ENCODE measurements at regions not wholly inside any gene's neighbourhood (a gene's known extent, or its start where the extent isn't known, plus 50 kb on each side); places are given as distances from the start of the nearest gene placed in this dataset.

- intact Hi-C loops (cut with DNase I), result no loop called here
- TF ChIP-seq POLR2A (IDR thresholded peaks at IDR 0.05) (no peak), CTCF (IDR thresholded peaks at IDR 0.05) (no peak), POLR2AphosphoS5 (IDR thresholded peaks at IDR 0.05; ENCODE audit: insufficient read depth in 1 of 2, low read depth in 1 of 2) (no peak)
- Histone ChIP-seq H3K4me1 (no peaks in the 10 kb centered on the region), H3K36me3 (no peaks in the 10 kb centered on the region), H3K4me3 (no peak overlapping the region), H3K27ac (no peak overlapping the region), H3K27me3 (no peaks in the 10 kb centered on the region), H3K9me3 (no peaks in the 10 kb centered on the region)
- no peak for DNase-seq (ENCODE audit: extremely low spot score in 2 of 2)
Observed at GRCh38 chr1:110787328-110788071, 85.4 kb upstream of the CD53 start.

GRCh38 chr1:110786802-110787327 is 86.1 kb upstream of the CD53 start:
- intact Hi-C loops (cut with DNase I), result no loop called here
- Histone ChIP-seq H3K9me3 (no peaks in the 10 kb centered on the region), H3K4me1 (no peaks in the 10 kb centered on the region), H3K4me3 (no peak overlapping the region), H3K27ac (no peak overlapping the region), H3K36me3 (no peaks in the 10 kb centered on the region), H3K27me3 (no peaks in the 10 kb centered on the region)
- no peak for DNase-seq (ENCODE audit: extremely low spot score in 2 of 2)
- TF ChIP-seq POLR2A (IDR thresholded peaks at IDR 0.05) (no peak), CTCF (IDR thresholded peaks at IDR 0.05) (no peak), POLR2AphosphoS5 (IDR thresholded peaks at IDR 0.05; ENCODE audit: insufficient read depth in 1 of 2, low read depth in 1 of 2) (no peak)

- Histone ChIP-seq H3K36me3 (no peaks in the 10 kb centered on the region), H3K4me1 (peaks cover 7% of the 10 kb centered on the region), H3K27ac (no peak overlapping the region), H3K4me3 (no peak overlapping the region), H3K27me3 (no peaks in the 10 kb centered on the region), H3K9me3 (no peaks in the 10 kb centered on the region)
- intact Hi-C loops (cut with DNase I), result no loop called here
- no peak for DNase-seq (ENCODE audit: extremely low spot score in 2 of 2)
- TF ChIP-seq POLR2AphosphoS5 (IDR thresholded peaks at IDR 0.05; ENCODE audit: insufficient read depth in 1 of 2, low read depth in 1 of 2), result no peak
- TF ChIP-seq CTCF (IDR thresholded peaks at IDR 0.05), result no peak
- TF ChIP-seq POLR2A (IDR thresholded peaks at IDR 0.05), result no peak
Observed at GRCh38 chr1:110785612-110786011, 87.3 kb upstream of the CD53 start.

GRCh38 chr1:110785055-110785454 is 87.9 kb upstream of the CD53 start:
- no peak overlapping the region for H3K27ac ChIP-seq
- H3K27me3 ChIP-seq, result no peaks in the 10 kb centered on the region
- H3K4me3 ChIP-seq, result no peak overlapping the region
- intact Hi-C loops (cut with DNase I), result no loop called here
- H3K36me3 ChIP-seq, result no peaks in the 10 kb centered on the region
- DNase-seq (ENCODE audit: extremely low spot score in 2 of 2), result no peak
- H3K4me1 ChIP-seq, result peaks cover 8% of the 10 kb centered on the region
- TF ChIP-seq POLR2AphosphoS5 (IDR thresholded peaks at IDR 0.05; ENCODE audit: insufficient read depth in 1 of 2, low read depth in 1 of 2) (no peak), POLR2A (IDR thresholded peaks at IDR 0.05) (no peak), CTCF (IDR thresholded peaks at IDR 0.05) (no peak)
- no peaks in the 10 kb centered on the region for H3K9me3 ChIP-seq

GRCh38 chr1:110783292-110783918 is 89.5 kb upstream of the CD53 start:
- no peaks in the 10 kb centered on the region for H3K36me3 ChIP-seq
- no peaks in the 10 kb centered on the region for H3K27me3 ChIP-seq
- peaks cover 8% of the 10 kb centered on the region for H3K4me1 ChIP-seq
- H3K27ac ChIP-seq, result no peak overlapping the region
- H3K9me3 ChIP-seq, result no peaks in the 10 kb centered on the region
- intact Hi-C loops (cut with DNase I), result loop anchor here (5.0 kb wide), 2 partner anchors 151 to 166 kb away; no protein-coding TSS in a partner anchor
- TF ChIP-seq POLR2AphosphoS5 (IDR thresholded peaks at IDR 0.05; ENCODE audit: insufficient read depth in 1 of 2, low read depth in 1 of 2) (no peak), CTCF (IDR thresholded peaks at IDR 0.05) (peak; percentile 42 to 81 (median 58)), POLR2A (IDR thresholded peaks at IDR 0.05) (no peak)
- DNase-seq (ENCODE audit: extremely low spot score in 2 of 2), result no peak
- no peak overlapping the region for H3K4me3 ChIP-seq
